Tibial nerve (tissue), 4 donors: ENCODE measurements at regions not wholly inside any gene's neighbourhood (a gene's known extent, or its start where the extent isn't known, plus 50 kb on each side); places are given as distances from the start of the nearest gene placed in this dataset.

Experiments
- EP300 ChIP-seq, 2 donors: sonication (generic); formaldehyde crosslinking; IDR thresholded peaks; one replicate each; pipeline ENCODE4 v1.6.1; 2017; ENCODE audit warnings: antibody characterized with exemption in 2 of 2, mild to moderate bottlenecking in 1 of 2
- POLR2A ChIP-seq, 2 donors: fragments of 450-650 bp; IDR thresholded peaks; one replicate each; pipeline ENCODE4 v1.6.1; 2017; ENCODE audit warnings: antibody characterized with exemption in 2 of 2, mild to moderate bottlenecking in 2 of 2, moderate library complexity in 2 of 2
- TF ChIP-seq, protein P1 (sequence below), 5 experiments: fragments of 200-600 bp in 3 of 5; fragments of 450-650 bp in 2 of 5; sonication (generic) in 3 of 5; IDR thresholded peaks; one replicate each; pipeline ENCODE4 v1.5.1; 2016 to 2019; ENCODE audit warnings: antibody characterized with exemption in 5 of 5, mild to moderate bottlenecking in 3 of 5, moderate library complexity in 2 of 5

DNA sequence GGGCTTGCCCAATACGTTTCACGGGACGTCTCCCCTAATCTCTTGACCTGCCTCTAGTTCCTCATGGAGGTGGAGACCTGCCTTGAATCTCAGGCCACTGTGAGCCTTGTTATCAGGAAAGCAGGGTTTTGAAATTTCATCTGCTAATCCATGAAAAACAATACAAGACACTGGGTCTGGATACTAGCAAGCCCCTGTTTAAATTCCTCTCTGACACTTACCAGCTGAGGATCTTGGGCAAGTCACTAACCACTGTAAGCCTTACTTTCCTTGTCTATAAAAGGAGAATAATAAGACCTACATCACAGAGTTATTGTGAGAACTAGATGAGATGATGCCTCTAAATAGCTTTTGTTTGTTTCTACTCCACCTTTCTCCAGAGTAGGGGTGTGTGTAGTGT lies 303.6 kb downstream of the FGFR2 start:
- TF ChIP-seq, protein P1, sequence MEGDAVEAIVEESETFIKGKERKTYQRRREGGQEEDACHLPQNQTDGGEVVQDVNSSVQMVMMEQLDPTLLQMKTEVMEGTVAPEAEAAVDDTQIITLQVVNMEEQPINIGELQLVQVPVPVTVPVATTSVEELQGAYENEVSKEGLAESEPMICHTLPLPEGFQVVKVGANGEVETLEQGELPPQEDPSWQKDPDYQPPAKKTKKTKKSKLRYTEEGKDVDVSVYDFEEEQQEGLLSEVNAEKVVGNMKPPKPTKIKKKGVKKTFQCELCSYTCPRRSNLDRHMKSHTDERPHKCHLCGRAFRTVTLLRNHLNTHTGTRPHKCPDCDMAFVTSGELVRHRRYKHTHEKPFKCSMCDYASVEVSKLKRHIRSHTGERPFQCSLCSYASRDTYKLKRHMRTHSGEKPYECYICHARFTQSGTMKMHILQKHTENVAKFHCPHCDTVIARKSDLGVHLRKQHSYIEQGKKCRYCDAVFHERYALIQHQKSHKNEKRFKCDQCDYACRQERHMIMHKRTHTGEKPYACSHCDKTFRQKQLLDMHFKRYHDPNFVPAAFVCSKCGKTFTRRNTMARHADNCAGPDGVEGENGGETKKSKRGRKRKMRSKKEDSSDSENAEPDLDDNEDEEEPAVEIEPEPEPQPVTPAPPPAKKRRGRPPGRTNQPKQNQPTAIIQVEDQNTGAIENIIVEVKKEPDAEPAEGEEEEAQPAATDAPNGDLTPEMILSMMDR (IDR thresholded peaks at IDR 0.05): no peak
- TF ChIP-seq POLR2A (IDR thresholded peaks at IDR 0.05): no peak
- TF ChIP-seq EP300 (IDR thresholded peaks at IDR 0.05): no peak
